H9 (cell line): ENCODE measurements at regions not wholly inside any gene's neighbourhood (a gene's known extent, or its start where the extent isn't known, plus 50 kb on each side); places are given as distances from the start of the nearest gene placed in this dataset.

Source experiments
- DNase-seq: peaks from one replicate; pipeline ENCODE4 v3.0.0-alpha.2; 2017
- H2AFZ ChIP-seq: one replicate; pipeline ENCODE4 v1.6.1; 2013; ENCODE audit warnings: mild to moderate bottlenecking, low read length, control low read depth, moderate library complexity
- H2AK5ac ChIP-seq: 2 replicates; pipeline ENCODE4 v1.6.1; 2013; ENCODE audit warnings: low read length, control low read depth, mixed read lengths; ENCODE audit not compliant: insufficient read length
- H2BK120ac ChIP-seq: one replicate; pipeline ENCODE4 v1.6.1; 2013; ENCODE audit warnings: low read depth, mild to moderate bottlenecking, low read length, control low read depth, inconsistent platforms; ENCODE audit not compliant: poor library complexity, severe bottlenecking
- H2BK12ac ChIP-seq: 2 replicates; pipeline ENCODE4 v1.6.1; 2013; ENCODE audit warnings: low read length, control low read depth, mixed read lengths, low read depth; ENCODE audit not compliant: insufficient read length
- H2BK15ac ChIP-seq: 2 replicates; pipeline ENCODE4 v1.6.1; 2013; ENCODE audit warnings: low read depth, low read length, control low read depth
- H2BK20ac ChIP-seq: one replicate; pipeline ENCODE4 v1.6.1; 2013; ENCODE audit warnings: low read depth, mild to moderate bottlenecking, low read length, control low read depth, inconsistent platforms; ENCODE audit not compliant: poor library complexity, severe bottlenecking
- H2BK5ac ChIP-seq: 2 replicates; pipeline ENCODE4 v1.6.1; 2013; ENCODE audit warnings: low read length, control low read depth, mixed read lengths; ENCODE audit not compliant: insufficient read length
- H3K14ac ChIP-seq: 2 replicates; pipeline ENCODE4 v1.6.1; 2013; ENCODE audit warnings: low read length, control low read depth; ENCODE audit not compliant: insufficient read depth
- H3K18ac ChIP-seq: 2 replicates; pipeline ENCODE4 v1.6.1; 2013; ENCODE audit warnings: low read depth, mild to moderate bottlenecking, mixed read lengths, low read length, control low read depth; ENCODE audit not compliant: insufficient read length
- H3K23ac ChIP-seq: 2 replicates; pipeline ENCODE4 v1.6.1; 2013; ENCODE audit warnings: low read length, control low read depth, mixed read lengths, low read depth; ENCODE audit not compliant: insufficient read length
- H3K23me2 ChIP-seq: 2 replicates; pipeline ENCODE4 v1.6.1; 2013; ENCODE audit warnings: low read depth, mild to moderate bottlenecking, mixed read lengths, low read length, control low read depth; ENCODE audit not compliant: insufficient read length, poor library complexity, severe bottlenecking
- H3K27ac ChIP-seq: 2 replicates; pipeline ENCODE4 v1.5.1; 2013; ENCODE audit warnings: low read length, control low read depth, mixed read lengths, low read depth; ENCODE audit not compliant: insufficient read length
- H3K27me3 ChIP-seq: 2 replicates; pipeline ENCODE4 v1.6.1; 2013; ENCODE audit warnings: low read length, control low read depth, inconsistent platforms; ENCODE audit not compliant: insufficient read depth
- H3K4ac ChIP-seq: 2 replicates; pipeline ENCODE4 v1.6.1; 2013; ENCODE audit warnings: low read depth, mild to moderate bottlenecking, control low read depth, inconsistent platforms, low read length, moderate library complexity
- H3K4me1 ChIP-seq: 2 replicates; pipeline ENCODE4 v1.6.1; 2013; ENCODE audit warnings: low read length, control low read depth, inconsistent platforms; ENCODE audit not compliant: insufficient read depth
- H3K4me2 ChIP-seq: 2 replicates; pipeline ENCODE4 v1.6.1; 2013; ENCODE audit warnings: low read length, control low read depth, mixed read lengths; ENCODE audit not compliant: insufficient read length, insufficient read depth
- H3K56ac ChIP-seq: 2 replicates; pipeline ENCODE4 v1.6.1; 2013; ENCODE audit warnings: low read depth, mild to moderate bottlenecking, mixed read lengths, low read length, control low read depth; ENCODE audit not compliant: insufficient read length
- H3K79me1 ChIP-seq: 2 replicates; pipeline ENCODE4 v1.6.1; 2013; ENCODE audit warnings: low read depth, mild to moderate bottlenecking, moderate library complexity, low read length, control low read depth, inconsistent platforms; ENCODE audit not compliant: insufficient read depth, poor library complexity, severe bottlenecking
- H3K79me2 ChIP-seq: 2 replicates; pipeline ENCODE4 v1.6.1; 2013; ENCODE audit warnings: low read length, control low read depth, inconsistent platforms; ENCODE audit not compliant: insufficient read depth
- H3K9ac ChIP-seq: 2 replicates; pipeline ENCODE4 v1.6.1; 2013; ENCODE audit warnings: low read length, control low read depth, mixed read lengths; ENCODE audit not compliant: insufficient read length; ENCODE audit errors: extremely low read depth
- H3K9me3 ChIP-seq: one replicate; pipeline ENCODE4 v1.6.1; 2013; ENCODE audit warnings: low read depth, low read length, inconsistent platforms; ENCODE audit not compliant: control insufficient read depth
- H3T11ph ChIP-seq: one replicate; pipeline ENCODE4 v1.6.1; 2013; ENCODE audit warnings: mild to moderate bottlenecking, low read length, control low read depth, inconsistent platforms
- H4K20me1 ChIP-seq: one replicate; pipeline ENCODE4 v1.6.1; 2013; ENCODE audit not compliant: control insufficient read depth, insufficient read length, insufficient read depth
- H4K5ac ChIP-seq: 2 replicates; pipeline ENCODE4 v1.6.1; 2013; ENCODE audit warnings: low read depth, mild to moderate bottlenecking, mixed read lengths, low read length, control low read depth; ENCODE audit not compliant: insufficient read length
- H4K8ac ChIP-seq: replicated peaks from 2 replicates; pipeline ENCODE4 v1.6.1; 2013; ENCODE audit warnings: low read length, control low read depth, mixed read lengths, low read depth; ENCODE audit not compliant: insufficient read length
- H4K91ac ChIP-seq: 2 replicates; pipeline ENCODE4 v1.6.1; 2013; ENCODE audit warnings: low read depth, mild to moderate bottlenecking, moderate library complexity, mixed read lengths, low read length, control low read depth; ENCODE audit not compliant: insufficient read length
- H3K27ac Mint-ChIP-seq, 3 experiments: 2 replicates in 2 of 3; 3 replicates in 1 of 3; pipeline ENCODE4 v1.8.0; 2020 to 2021; ENCODE audit warnings: mixed read lengths in 3 of 3, mild to moderate bottlenecking in 1 of 3, moderate library complexity in 1 of 3
- H3K27me3 Mint-ChIP-seq: 2 replicates; pipeline ENCODE4 v1.8.0; 2021; ENCODE audit warnings: low read depth, mild to moderate bottlenecking, moderate library complexity, mixed read lengths
- H3K36me3 Mint-ChIP-seq, 3 experiments: 2 replicates in 2 of 3; 3 replicates in 1 of 3; pipeline ENCODE4 v1.8.0; 2020 to 2021; ENCODE audit warnings: low read depth in 3 of 3, mixed read lengths in 3 of 3; ENCODE audit not compliant: insufficient read depth in 1 of 3
- H3K4me1 Mint-ChIP-seq, 2 experiments: 2 replicates each; pipeline ENCODE4 v1.8.0; 2020; ENCODE audit warnings: mixed read lengths in 2 of 2
- H3K4me3 Mint-ChIP-seq, 2 experiments: 2 replicates in 1 of 2; 3 replicates in 1 of 2; pipeline ENCODE4 v1.8.0; 2020 to 2021; ENCODE audit warnings: mild to moderate bottlenecking in 2 of 2, mixed read lengths in 2 of 2, moderate library complexity in 1 of 2
- H3K9me3 Mint-ChIP-seq, 2 experiments: 2 replicates in 1 of 2; 3 replicates in 1 of 2; pipeline ENCODE4 v1.8.0; 2020; ENCODE audit warnings: mild to moderate bottlenecking in 2 of 2, mixed read lengths in 2 of 2, moderate library complexity in 1 of 2
- WGBS: extraction: QIAGEN DNeasy Blood & Tissue Kit; methylation state at CpG from one replicate; pipeline ENCODE4 v1.1.7; 2013; ENCODE audit warnings: missing lambda C conversion rate, low lambda C conversion rate, mixed read lengths; ENCODE audit not compliant: insufficient read length; ENCODE audit errors: extremely low coverage; 5-methylcytosine and 5-hydroxymethylcytosine counted together
- TF ChIP-seq, protein P1 (sequence below): fragments of 200-600 bp; sonication (generic); conservative IDR thresholded peaks from 3 replicates; pipeline ENCODE4 v1.8.0; 2021; ENCODE audit warnings: antibody characterized with exemption, mild to moderate bottlenecking

DNA sequence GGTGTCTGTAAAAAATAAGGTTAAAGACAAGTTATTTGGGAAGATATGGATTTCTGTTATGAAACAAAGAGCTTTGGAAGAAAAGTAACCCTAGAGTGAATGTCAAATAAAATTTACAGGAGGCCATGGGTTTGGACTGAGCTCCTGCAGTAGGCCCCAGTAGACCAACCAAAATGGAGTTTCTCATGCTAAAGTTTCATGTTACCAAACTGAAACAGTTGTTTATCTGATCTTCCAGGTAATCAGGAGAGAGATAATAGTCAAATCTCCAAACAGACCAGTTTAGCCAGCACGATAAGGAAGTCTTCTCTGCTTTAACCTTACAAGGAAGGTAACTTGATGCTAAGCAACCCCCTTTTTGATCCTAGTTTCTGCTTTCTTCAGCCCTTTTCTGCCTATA, 60.7 kb upstream of the ICA1 start:
- H3K27me3 ChIP-seq, result no peaks in the 10 kb centered on the region
- H4K91ac ChIP-seq, result no peak overlapping the region
- H2BK120ac ChIP-seq, result no peak overlapping the region
- H2BK20ac ChIP-seq, result no peak overlapping the region
- peaks cover 14 to 18% (median 14%) of the 10 kb centered on the region in 3 experiments for H3K36me3 Mint-ChIP-seq
- H3K79me1 ChIP-seq, result no peaks in the 10 kb centered on the region
- H3K9ac ChIP-seq, result no peak overlapping the region
- no peak overlapping the region for H3K4ac ChIP-seq
- DNase-seq, result no peak
- H3K9me3 ChIP-seq, result peaks cover 12% of the 10 kb centered on the region
- TF ChIP-seq, protein P1, sequence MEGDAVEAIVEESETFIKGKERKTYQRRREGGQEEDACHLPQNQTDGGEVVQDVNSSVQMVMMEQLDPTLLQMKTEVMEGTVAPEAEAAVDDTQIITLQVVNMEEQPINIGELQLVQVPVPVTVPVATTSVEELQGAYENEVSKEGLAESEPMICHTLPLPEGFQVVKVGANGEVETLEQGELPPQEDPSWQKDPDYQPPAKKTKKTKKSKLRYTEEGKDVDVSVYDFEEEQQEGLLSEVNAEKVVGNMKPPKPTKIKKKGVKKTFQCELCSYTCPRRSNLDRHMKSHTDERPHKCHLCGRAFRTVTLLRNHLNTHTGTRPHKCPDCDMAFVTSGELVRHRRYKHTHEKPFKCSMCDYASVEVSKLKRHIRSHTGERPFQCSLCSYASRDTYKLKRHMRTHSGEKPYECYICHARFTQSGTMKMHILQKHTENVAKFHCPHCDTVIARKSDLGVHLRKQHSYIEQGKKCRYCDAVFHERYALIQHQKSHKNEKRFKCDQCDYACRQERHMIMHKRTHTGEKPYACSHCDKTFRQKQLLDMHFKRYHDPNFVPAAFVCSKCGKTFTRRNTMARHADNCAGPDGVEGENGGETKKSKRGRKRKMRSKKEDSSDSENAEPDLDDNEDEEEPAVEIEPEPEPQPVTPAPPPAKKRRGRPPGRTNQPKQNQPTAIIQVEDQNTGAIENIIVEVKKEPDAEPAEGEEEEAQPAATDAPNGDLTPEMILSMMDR, result no peak
- no peak overlapping the region for H2AK5ac ChIP-seq
- no peak overlapping the region for H4K5ac ChIP-seq
- no peak overlapping the region for H3K56ac ChIP-seq
- no peak overlapping the region for H3K14ac ChIP-seq
- H2BK12ac ChIP-seq, result no peak overlapping the region
- no peak overlapping the region for H2BK5ac ChIP-seq
- peaks cover 10 to 20% of the 10 kb centered on the region in 2 experiments for H3K9me3 Mint-ChIP-seq
- H3K79me2 ChIP-seq, result no peaks in the 10 kb centered on the region
- H2BK15ac ChIP-seq, result no peak overlapping the region
- H3K23ac ChIP-seq, result no peak overlapping the region
- no peaks in the 10 kb centered on the region for H4K20me1 ChIP-seq
- no peak overlapping the region for H3K27ac Mint-ChIP-seq
- H3K4me1 Mint-ChIP-seq, result peaks cover 0 to 5% of the 10 kb centered on the region in 2 experiments; a peak in 1 of 4 replicates
- no peak overlapping the region for H3T11ph ChIP-seq
- WGBS, result no CpG with 5 or more reads among the region's 1 CpG
- H3K4me1 ChIP-seq, result no peaks in the 10 kb centered on the region
- H3K23me2 ChIP-seq, result no peaks in the 10 kb centered on the region
- H2AFZ ChIP-seq, result no peak overlapping the region
- H4K8ac ChIP-seq, result no peak overlapping the region
- H3K27me3 Mint-ChIP-seq, result no peaks in the 10 kb centered on the region
- no peak overlapping the region for H3K4me2 ChIP-seq
- H3K18ac ChIP-seq, result no peak overlapping the region
- H3K27ac ChIP-seq, result no peak overlapping the region
- H3K4me3 Mint-ChIP-seq, result no peak overlapping the region
